A673 (cell line): ENCODE measurements at regions not wholly inside any gene's neighbourhood (a gene's known extent, or its start where the extent isn't known, plus 50 kb on each side); places are given as distances from the start of the nearest gene placed in this dataset.

Experiments used
- BruUV-seq: library from RNA; stranded (reverse); fragments of 400-500 nt; replicated peaks from 2 replicates; lab custom pipeline; 2021; lab: Mats Ljungman, UMichigan
- CTCF ChIA-PET: fragments of 300-600 bp; sonication (Branson Sonifier 250); formaldehyde crosslinking; loops from one replicate; lab custom pipeline; 2022; ENCODE audit warnings: antibody characterized with exemption; lab: Charles Lee
- POLR2A ChIA-PET: fragments of 300-600 bp; sonication (Branson Sonifier 250); formaldehyde crosslinking; loops from one replicate; lab custom pipeline; 2022; ENCODE audit warnings: antibody characterized with exemption; ENCODE audit not compliant: low non-redundant PET; lab: Charles Lee
- DNase-seq: peaks from one replicate; pipeline ENCODE4 v3.0.0-alpha.2; 2015; ENCODE audit warnings: low spot score
- H3K27ac ChIP-seq: fragments of 200-600 bp; sonication (generic); 2 replicates; pipeline ENCODE4 v1.5.1; 2016; ENCODE audit warnings: mixed run types, low read depth, mild to moderate bottlenecking, mixed read lengths, antibody characterized with exemption, low read length; ENCODE audit not compliant: poor library complexity, severe bottlenecking
- H3K27me3 ChIP-seq: fragments of 200-600 bp; sonication (generic); replicated peaks from 2 replicates; pipeline ENCODE4 v1.6.1; 2017; ENCODE audit warnings: mixed run types, low read depth, mild to moderate bottlenecking, mixed read lengths, antibody characterized with exemption, low read length; ENCODE audit not compliant: insufficient read depth, poor library complexity
- H3K36me3 ChIP-seq: fragments of 200-600 bp; sonication (generic); 2 replicates; pipeline ENCODE4 v1.6.1; 2016; ENCODE audit warnings: mixed run types, mild to moderate bottlenecking, mixed read lengths, antibody characterized with exemption, low read length; ENCODE audit not compliant: insufficient read depth, poor library complexity, severe bottlenecking
- H3K4me1 ChIP-seq: fragments of 200-600 bp; sonication (generic); 2 replicates; pipeline ENCODE4 v1.6.1; 2017; ENCODE audit warnings: mixed run types, mild to moderate bottlenecking, mixed read lengths, antibody characterized with exemption, low read length; ENCODE audit not compliant: insufficient read depth, poor library complexity, severe bottlenecking
- H3K4me3 ChIP-seq: fragments of 200-600 bp; sonication (generic); 2 replicates; pipeline ENCODE4 v1.5.1; 2016; ENCODE audit warnings: low read depth, mixed run types, mild to moderate bottlenecking, mixed read lengths, low read length; ENCODE audit not compliant: poor library complexity, severe bottlenecking
- H3K9me3 ChIP-seq: fragments of 200-600 bp; sonication (generic); 2 replicates; pipeline ENCODE4 v1.6.1; 2016; ENCODE audit warnings: mixed run types, low read depth, mild to moderate bottlenecking, mixed read lengths, antibody characterized with exemption, low read length; ENCODE audit not compliant: poor library complexity, severe bottlenecking
- EZH2 ChIP-seq: fragments of 200-600 bp; sonication (generic); IDR thresholded peaks from 2 replicates; pipeline ENCODE4 v1.6.1; 2017; ENCODE audit warnings: borderline replicate concordance, low read depth, mild to moderate bottlenecking, mixed read lengths, antibody characterized with exemption, low read length; ENCODE audit not compliant: poor library complexity, severe bottlenecking
- intact Hi-C: fragments of 100-400 bp; cut with micrococcal nuclease; formaldehyde crosslinking; loops from one replicate; pipeline ENCODE4 v1.10.0; 2022; ENCODE audit not compliant: unreplicated experiment
- TF ChIP-seq, protein P1 (sequence below): fragments of 300-800, 200-600 bp; sonication (generic); conservative IDR thresholded peaks from 2 replicates; pipeline ENCODE4 v1.5.1; 2017; ENCODE audit warnings: low read depth, mild to moderate bottlenecking, antibody characterized with exemption, low read length, moderate library complexity, mixed read lengths

DNA sequence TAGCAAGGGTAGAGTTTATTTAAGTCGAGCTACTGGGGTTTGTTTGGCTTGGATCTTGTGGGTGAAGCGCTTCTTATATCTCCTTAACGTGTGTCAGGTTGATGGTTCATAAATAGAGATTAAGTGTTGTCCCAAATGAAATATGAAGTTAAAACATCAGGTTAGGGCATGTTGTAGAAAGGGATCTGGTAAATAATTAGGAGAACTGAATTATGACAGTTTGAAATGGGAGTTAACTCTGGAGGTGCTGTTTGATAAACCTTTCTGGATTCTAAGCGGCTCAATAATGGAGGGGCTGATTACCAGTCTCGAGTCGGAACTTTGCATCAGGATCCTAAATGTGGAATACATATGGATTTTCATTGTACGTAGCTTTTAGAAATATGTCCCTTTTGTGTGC is 717.0 kb upstream of the WWC1 start:
- CTCF ChIA-PET, result interaction anchor here (0.7 kb wide), 1 partner anchor 68 kb away, joined by 6 read pairs; no protein-coding TSS in a partner anchor
- intact Hi-C loops, result loop anchor here (10.0 kb wide), 1 partner anchor 190 kb away; no protein-coding TSS in a partner anchor
- no peak for DNase-seq
- POLR2A ChIA-PET, result no interaction called here
- TF ChIP-seq, protein P1, sequence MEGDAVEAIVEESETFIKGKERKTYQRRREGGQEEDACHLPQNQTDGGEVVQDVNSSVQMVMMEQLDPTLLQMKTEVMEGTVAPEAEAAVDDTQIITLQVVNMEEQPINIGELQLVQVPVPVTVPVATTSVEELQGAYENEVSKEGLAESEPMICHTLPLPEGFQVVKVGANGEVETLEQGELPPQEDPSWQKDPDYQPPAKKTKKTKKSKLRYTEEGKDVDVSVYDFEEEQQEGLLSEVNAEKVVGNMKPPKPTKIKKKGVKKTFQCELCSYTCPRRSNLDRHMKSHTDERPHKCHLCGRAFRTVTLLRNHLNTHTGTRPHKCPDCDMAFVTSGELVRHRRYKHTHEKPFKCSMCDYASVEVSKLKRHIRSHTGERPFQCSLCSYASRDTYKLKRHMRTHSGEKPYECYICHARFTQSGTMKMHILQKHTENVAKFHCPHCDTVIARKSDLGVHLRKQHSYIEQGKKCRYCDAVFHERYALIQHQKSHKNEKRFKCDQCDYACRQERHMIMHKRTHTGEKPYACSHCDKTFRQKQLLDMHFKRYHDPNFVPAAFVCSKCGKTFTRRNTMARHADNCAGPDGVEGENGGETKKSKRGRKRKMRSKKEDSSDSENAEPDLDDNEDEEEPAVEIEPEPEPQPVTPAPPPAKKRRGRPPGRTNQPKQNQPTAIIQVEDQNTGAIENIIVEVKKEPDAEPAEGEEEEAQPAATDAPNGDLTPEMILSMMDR, result no peak
- no peak for TF ChIP-seq EZH2
- Histone ChIP-seq H3K27ac (peak overlapping the region; percentile 82), H3K4me1 (peaks cover 43% of the 10 kb centered on the region), H3K27me3 (no peaks in the 10 kb centered on the region), H3K4me3 (peak overlapping the region; percentile 60), H3K36me3 (peaks cover 3% of the 10 kb centered on the region), H3K9me3 (no peaks in the 10 kb centered on the region)
- BruUV-seq, result no TSS peak

- POLR2A ChIA-PET, result interaction anchor here (0.7 kb wide), 1 partner anchor 218 kb away, joined by 6 read pairs; no protein-coding TSS in a partner anchor
- intact Hi-C loops, result loop anchor here (5.0 to 10.0 kb wide), 4 partner anchors 189 to 662 kb away; no protein-coding TSS in a partner anchor
- peaks cover 52% of the 10 kb centered on the region for H3K4me1 ChIP-seq
- peak overlapping the region; percentile 60 for H3K4me3 ChIP-seq
- BruUV-seq, result no TSS peak
- CTCF ChIA-PET, result no interaction called here
- no peaks in the 10 kb centered on the region for H3K9me3 ChIP-seq
- TF ChIP-seq, protein P1, result no peak
- TF ChIP-seq EZH2, result no peak
- peaks cover 3% of the 10 kb centered on the region for H3K36me3 ChIP-seq
- peak overlapping the region; percentile 82 for H3K27ac ChIP-seq
- no peaks in the 10 kb centered on the region for H3K27me3 ChIP-seq
- no peak for DNase-seq
Measured at GRCh38 chr5:167575330-167575729, 716.1 kb upstream of the WWC1 start.

- intact Hi-C loops, result loop anchor here (5.0 to 10.0 kb wide), 4 partner anchors 189 to 661 kb away; no protein-coding TSS in a partner anchor
- ChIA-PET POLR2A (interaction anchor here (0.6 to 0.7 kb wide), 3 partner anchors 121 to 327 kb away, joined by 6 to 7 read pairs (median 7); no protein-coding TSS in a partner anchor), CTCF (interaction anchor here (0.6 to 0.7 kb wide), 3 partner anchors 434 to 664 kb away, joined by 3 to 5 read pairs (median 5); no protein-coding TSS in a partner anchor)
- Histone ChIP-seq H3K4me1 (peaks cover 53% of the 10 kb centered on the region), H3K9me3 (no peaks in the 10 kb centered on the region), H3K4me3 (peak overlapping the region; percentile 60), H3K27me3 (no peaks in the 10 kb centered on the region), H3K27ac (peak overlapping the region; percentile 82), H3K36me3 (peaks cover 3% of the 10 kb centered on the region)
- no TSS peak for BruUV-seq
- DNase-seq, result no peak
- TF ChIP-seq EZH2, result no peak
- TF ChIP-seq, protein P1, result peak; percentile 42; the same call in 1 of the 2 replicates
Measured at GRCh38 chr5:167576126-167576525, 715.3 kb upstream of the WWC1 start.
